ENCODE measurements at regions not wholly inside any gene's neighbourhood (a gene's known extent, or its start where the extent isn't known, plus 50 kb on each side); places are given as distances from the start of the nearest gene placed in this dataset.

DNA sequence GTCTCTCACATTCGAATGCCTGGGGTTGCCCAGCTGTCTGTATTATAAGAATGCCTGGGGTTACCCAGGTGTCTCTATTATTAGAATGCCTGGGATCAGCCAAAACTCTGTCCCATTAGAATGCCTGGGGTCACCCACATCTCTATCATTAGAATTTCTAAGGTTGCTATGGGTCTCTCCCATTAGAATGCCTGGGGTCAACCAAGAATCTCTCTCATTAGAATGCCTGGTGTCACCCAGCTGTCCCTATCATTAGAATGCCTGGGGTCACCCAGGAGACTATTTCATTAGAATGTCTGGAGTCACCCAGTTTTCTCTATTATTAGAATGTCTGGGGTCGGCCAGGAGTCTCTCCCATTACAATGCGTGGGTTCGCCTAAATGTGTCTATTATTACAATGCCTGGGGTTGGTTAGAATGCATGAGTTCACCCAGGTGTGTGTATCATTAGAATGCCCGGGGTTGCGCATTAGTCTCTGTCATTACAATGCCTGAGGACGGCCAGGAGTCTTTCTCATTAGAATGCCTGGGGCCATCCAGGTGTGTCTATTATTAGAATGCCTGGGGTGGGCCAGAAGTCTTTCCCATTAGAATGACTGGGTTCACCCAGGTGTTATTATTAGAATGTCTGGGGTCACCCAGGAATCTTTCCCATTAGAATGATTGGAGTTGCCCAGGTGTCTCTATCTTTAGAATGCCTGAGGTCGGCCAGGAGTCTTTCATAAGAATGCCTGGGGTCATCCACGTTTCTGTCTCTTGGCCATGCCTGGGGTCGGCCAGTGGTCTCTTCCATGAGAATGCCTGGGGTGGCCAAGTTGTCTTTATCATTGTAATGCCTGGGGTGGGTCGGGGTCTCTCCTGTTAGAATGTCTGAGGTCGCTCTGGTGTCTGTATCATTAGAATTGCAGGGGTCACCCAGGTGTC lies 59.6 kb downstream of the RNF187 start:
- DNase-seq: no peak

DNA sequence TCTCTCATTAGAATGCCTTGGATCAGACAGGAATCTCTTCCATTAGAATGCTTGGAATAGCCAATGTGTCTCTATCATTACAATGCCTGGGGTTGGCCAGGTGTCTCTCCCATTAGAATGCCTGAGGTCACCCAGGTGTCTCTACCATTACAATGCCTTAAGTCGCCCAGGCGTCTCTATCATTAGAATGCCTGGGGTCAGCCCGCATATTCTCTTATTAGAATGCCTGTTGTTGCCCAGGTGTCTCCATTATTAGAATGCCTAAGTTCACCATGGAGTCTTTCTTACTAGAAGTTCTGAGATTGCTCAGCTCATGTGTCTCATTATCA lies 60.2 kb downstream of the RNF187 start:
- DNase-seq: no peak

DNA sequence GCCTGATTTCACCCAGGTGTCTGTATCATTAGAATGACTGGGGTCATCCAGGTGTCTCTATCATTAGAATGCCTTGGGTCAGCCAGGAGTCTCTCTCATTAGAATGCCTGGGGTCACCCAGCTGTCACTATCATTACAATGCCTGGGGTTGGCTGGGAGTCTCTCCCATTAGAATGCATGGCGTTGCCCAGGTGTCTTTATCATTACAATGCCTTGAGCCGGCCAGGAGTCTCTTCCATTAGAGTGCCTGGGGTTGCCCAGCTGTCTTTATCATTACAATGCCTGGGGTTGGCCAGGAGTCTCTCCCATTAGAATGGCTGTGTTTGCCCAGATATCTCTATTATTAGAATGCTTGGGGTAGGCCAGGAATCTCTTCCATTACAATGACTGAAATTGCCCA lies 61.6 kb downstream of the RNF187 start:
- DNase-seq: no peak

DNA sequence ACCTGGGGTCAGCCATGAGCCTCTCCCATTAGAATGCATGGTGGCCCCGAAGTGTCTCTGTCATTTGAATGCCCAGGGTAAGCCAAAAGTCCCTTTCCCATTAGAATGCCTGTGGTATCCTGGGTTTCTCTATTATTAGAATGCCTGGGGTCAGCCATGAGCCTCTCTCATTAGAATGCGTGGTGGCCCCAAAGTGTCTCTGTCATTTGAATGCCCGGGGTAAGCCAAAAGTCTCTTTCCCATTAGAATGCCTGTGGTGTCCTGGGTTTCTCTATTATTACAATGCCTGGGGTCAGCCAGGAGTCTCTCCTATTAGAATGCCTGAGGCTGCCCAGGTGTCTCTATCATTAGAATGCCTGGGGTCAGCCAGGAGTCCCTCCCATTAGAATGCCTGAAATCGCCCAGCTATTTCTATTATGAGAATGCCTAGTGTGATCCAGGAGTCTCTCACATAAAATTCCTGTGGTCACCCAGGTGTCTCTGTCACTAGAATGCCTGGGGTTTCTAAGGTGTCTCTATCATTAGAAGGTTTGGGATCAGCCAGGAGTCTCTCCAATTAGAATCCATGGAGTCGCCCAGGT lies 65.5 kb downstream of the RNF187 start:
- no peak for DNase-seq

DNA sequence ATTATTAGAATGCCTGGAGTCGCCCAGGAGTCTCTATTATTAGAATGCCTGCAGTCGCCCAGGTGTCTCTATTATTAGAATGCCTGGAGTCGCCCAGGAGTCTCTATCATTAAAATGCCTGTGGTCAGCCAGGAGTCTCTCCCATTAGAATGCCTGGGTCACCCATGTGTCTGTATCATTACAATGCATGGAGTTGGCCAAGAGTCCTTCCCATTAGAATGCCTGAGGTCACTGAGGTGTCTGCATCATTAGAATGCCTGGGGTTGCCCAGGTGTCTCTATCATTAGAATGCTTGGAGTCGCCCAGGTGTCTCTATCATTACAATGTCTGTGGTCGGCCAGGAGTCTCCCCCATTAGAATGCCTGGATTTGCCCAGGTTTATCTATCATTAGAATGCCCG lies 66.9 kb downstream of the RNF187 start:
- no peak for DNase-seq

DNA sequence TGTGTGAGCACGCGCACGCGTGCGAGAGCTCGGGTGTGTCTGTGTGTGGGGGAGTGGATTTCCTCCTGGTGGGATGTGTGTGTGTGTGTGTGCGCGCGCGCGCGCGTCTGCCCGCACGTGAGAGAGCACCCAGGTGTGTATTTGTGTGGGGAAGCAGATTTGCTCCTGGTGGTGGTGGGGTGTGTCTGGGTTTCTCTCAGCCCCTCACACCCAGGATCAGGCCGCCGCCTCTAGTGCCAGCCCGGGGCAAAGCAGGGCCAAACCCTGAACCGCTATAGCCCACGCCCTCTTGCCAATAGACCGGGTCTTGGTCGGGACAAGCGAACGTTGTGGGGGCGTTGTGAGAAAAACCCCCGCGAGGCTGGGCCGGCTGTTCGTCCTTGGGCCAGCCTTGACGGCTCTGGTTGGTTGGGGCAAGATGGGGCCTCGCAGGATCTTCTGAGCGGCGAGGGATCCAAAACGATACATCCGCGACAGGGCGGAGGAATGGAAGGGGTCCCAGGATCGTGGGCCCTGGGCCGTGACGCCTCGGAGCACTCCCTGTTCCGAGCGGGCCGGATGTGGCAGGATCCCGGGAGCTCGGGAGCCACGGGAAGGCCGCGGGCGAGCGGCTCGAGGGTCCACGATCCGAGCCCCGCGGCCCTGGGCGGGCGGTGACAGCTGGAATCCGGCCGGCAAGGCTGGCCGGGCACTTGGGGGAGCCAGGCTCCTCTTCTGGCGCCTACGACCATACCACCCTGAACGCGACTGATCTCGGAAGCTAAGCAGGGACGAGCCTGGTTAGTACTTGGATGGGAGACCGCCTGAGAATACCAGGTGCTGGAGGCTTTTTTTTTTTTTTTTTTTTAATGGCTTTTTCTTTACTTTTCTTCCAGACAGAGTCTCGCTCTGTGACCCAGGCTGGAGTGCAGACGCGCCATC lies 68.2 kb downstream of the RNF187 start:
- DNase-seq: peak; percentile 24

DNA sequence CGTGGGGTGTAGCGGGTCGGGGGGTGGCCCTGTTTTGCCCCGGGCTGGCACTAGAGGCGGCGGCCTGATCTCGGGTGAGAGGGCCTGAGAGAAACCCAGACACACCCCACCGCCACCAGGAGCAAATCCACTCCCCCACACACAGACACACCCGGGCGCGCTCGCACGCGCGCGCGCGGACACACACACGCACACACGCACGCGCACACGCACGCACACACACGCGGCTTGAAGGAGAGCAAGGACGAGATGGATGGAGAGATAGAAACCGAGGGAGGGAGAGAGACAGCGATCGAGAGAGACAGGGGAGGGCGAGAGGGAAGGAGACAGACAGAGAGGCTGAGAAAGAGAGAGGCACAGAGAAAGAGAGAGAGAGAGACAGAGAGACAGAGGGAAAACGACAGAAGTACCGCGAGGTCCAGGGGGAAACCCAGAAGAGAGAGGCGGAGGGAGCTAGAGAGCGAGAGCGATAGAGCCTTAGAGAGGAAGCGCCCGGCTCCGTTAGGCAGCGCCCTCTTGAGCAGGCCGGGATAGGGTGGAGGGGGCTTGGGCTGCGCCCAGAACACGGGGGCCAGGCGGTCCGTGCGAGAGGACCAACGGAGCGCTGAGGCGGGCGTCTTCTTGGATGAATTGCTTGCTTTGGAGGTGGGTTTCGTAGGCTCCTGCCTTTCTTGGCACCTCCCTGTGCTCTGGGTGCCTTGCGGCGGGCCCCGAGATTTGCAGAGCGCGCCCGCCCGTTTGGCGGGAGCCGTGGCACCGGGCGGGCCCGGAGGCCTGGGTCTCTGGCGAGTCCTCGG lies 69.7 kb downstream of the RNF187 start:
- peak; percentile 16 for DNase-seq

Measured in stimulated activated CD4-positive, alpha-beta T cell treated with anti-CD3 and anti-CD28 coated beads, Interleukin-1b, Interleukin-23, amount 100 ng/mL, for 48 hours (primary cell).